ENCODE measurements at regions not wholly inside any gene's neighbourhood (a gene's known extent, or its start where the extent isn't known, plus 50 kb on each side); places are given as distances from the start of the nearest gene placed in this dataset.
"Not testable (repeated sequence)": the region's sequence is repeated elsewhere in the genome, so short reads cannot be mapped to it uniquely, and the experiment has no call there.

DNA sequence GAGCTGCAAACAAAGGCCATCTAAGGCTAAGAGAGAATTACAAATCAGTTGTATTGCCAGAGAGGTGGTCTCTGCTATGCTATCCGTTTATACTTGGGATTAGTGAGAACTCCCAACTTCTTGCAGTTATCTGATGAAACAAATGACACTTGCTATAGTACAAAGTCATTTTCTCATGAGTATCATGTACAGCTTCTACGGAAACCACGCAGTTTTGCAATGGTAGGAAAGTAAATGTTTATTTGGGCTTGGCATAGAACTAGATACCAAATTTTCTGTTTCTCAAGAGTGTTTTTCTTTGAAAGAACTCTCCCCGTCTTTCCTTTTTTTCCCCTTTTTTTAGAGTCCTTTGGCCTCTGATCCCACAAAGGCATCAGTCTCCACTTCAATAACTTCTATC is 128.2 kb upstream of the ENPEP start:
- H3K4me1 Mint-ChIP-seq (ENCODE audit: low read depth) = no peaks in the 10 kb centered on the region
- no peak overlapping the region for H3K27ac Mint-ChIP-seq
- H3K27me3 Mint-ChIP-seq (ENCODE audit: low read depth) = peaks cover 8% of the 10 kb centered on the region
- no peaks in the 10 kb centered on the region for H3K9me3 Mint-ChIP-seq
- DNase-seq (ENCODE audit: low spot score) = no peak
- H3K36me3 Mint-ChIP-seq (ENCODE audit: low read depth) = no peaks in the 10 kb centered on the region
- H3K4me3 Mint-ChIP-seq = no peak overlapping the region

GRCh38 chr4:110344165-110344564 is 131.8 kb upstream of the ENPEP start:
- peaks cover 7% of the 10 kb centered on the region for H3K4me1 Mint-ChIP-seq (ENCODE audit: low read depth)
- DNase-seq (ENCODE audit: low spot score) = no peak
- H3K4me3 Mint-ChIP-seq = no peak overlapping the region
- H3K36me3 Mint-ChIP-seq (ENCODE audit: low read depth) = no peaks in the 10 kb centered on the region
- no peak overlapping the region for H3K27ac Mint-ChIP-seq
- H3K9me3 Mint-ChIP-seq = no peaks in the 10 kb centered on the region
- H3K27me3 Mint-ChIP-seq (ENCODE audit: low read depth) = peaks cover 12% of the 10 kb centered on the region

DNA sequence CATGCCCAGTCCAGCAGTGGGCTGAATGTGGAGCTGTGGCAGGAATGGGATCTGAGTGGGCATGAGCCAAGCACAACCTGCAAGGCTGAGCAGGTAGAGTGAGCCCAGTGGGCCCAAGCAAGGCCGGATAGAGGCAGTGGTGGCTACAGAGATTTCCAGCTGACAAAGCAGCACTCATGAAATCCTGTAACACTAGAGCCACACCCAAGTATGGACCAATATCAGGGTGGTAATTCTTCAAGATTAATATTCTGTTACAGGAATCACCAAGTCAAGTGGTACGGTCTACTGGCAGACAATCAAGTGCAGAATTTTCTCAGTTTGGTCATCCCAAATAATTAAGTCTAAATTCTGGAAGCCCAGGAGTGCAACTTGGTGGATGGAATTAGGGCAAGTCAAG is 132.4 kb upstream of the ENPEP start:
- Mint-ChIP-seq H3K4me1 (ENCODE audit: low read depth) (peaks cover 7% of the 10 kb centered on the region), H3K27ac (no peak overlapping the region), H3K27me3 (ENCODE audit: low read depth) (peaks cover 12% of the 10 kb centered on the region), H3K36me3 (ENCODE audit: low read depth) (no peaks in the 10 kb centered on the region), H3K4me3 (no peak overlapping the region), H3K9me3 (no peaks in the 10 kb centered on the region)
- DNase-seq (ENCODE audit: low spot score) = no peak

DNA sequence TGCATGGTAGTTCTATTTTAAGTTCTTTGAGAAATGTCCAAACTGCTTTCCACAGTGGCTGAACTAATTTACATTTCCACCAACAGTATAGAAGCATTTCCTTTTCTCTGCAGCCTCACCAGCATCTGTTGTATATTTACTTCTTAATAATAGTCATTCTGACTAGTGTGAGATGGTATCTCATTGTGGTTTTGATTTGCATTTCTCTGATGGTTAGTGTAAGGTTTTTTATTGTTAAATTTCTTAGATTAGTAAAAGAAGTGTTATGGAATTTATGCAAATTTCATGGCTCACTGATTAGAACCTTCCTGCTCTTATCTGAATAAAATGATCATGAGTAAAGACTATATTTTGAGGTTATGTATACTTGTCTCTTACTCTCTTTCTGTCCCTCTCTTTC is 134.8 kb upstream of the ENPEP start:
- H3K27ac Mint-ChIP-seq; H3K4me1 Mint-ChIP-seq (ENCODE audit: low read depth); DNase-seq (ENCODE audit: low spot score); H3K9me3 Mint-ChIP-seq; H3K4me3 Mint-ChIP-seq; H3K36me3 Mint-ChIP-seq (ENCODE audit: low read depth): not testable (repeated sequence)
- H3K27me3 Mint-ChIP-seq (ENCODE audit: low read depth) = peaks cover 14% of the 10 kb centered on the region

GRCh38 chr4:110335399-110335798 is 137.0 kb upstream of the ELOVL6 start:
- no peaks in the 10 kb centered on the region for H3K9me3 Mint-ChIP-seq
- no peaks in the 10 kb centered on the region for H3K4me1 Mint-ChIP-seq (ENCODE audit: low read depth)
- H3K4me3 Mint-ChIP-seq = no peak overlapping the region
- peaks cover 12% of the 10 kb centered on the region for H3K27me3 Mint-ChIP-seq (ENCODE audit: low read depth)
- no peaks in the 10 kb centered on the region for H3K36me3 Mint-ChIP-seq (ENCODE audit: low read depth)
- DNase-seq (ENCODE audit: low spot score) = no peak
- no peak overlapping the region for H3K27ac Mint-ChIP-seq

- Mint-ChIP-seq H3K27ac (no peak overlapping the region), H3K4me3 (no peak overlapping the region), H3K9me3 (no peaks in the 10 kb centered on the region), H3K27me3 (ENCODE audit: low read depth) (peaks cover 3% of the 10 kb centered on the region), H3K36me3 (ENCODE audit: low read depth) (no peaks in the 10 kb centered on the region), H3K4me1 (ENCODE audit: low read depth) (no peaks in the 10 kb centered on the region)
- no peak for DNase-seq (ENCODE audit: low spot score)
Measured at GRCh38 chr4:110332483-110332882, 134.1 kb upstream of the ELOVL6 start.

DNA sequence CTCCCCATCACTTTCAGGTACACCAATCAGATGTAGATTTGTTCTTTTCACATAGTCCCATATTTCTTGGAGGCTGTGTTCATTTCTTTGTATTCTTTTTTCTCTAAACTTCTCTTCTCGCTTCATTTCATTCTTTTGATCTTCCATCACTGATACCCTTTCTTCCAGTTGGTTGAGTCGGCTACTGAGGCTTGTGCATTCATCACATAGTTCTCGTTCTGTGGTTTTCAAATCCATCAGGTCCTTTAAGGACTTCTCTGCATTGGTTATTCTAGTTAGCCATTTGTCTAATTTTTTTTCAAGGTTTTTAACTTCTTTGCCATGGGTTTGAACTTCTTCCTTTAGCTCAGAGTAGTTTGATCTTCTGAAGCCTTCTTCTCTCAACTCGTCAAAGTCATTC is 128.0 kb upstream of the ELOVL6 start:
- not testable (repeated sequence) for H3K9me3 Mint-ChIP-seq; H3K4me3 Mint-ChIP-seq; H3K27ac Mint-ChIP-seq; DNase-seq (ENCODE audit: low spot score); H3K27me3 Mint-ChIP-seq (ENCODE audit: low read depth); H3K36me3 Mint-ChIP-seq (ENCODE audit: low read depth); H3K4me1 Mint-ChIP-seq (ENCODE audit: low read depth)

- no peak overlapping the region for H3K27ac Mint-ChIP-seq
- no peaks in the 10 kb centered on the region for H3K4me1 Mint-ChIP-seq (ENCODE audit: low read depth)
- no peak overlapping the region for H3K4me3 Mint-ChIP-seq
- no peaks in the 10 kb centered on the region for H3K36me3 Mint-ChIP-seq (ENCODE audit: low read depth)
- H3K9me3 Mint-ChIP-seq = no peaks in the 10 kb centered on the region
- DNase-seq (ENCODE audit: low spot score) = no peak
- H3K27me3 Mint-ChIP-seq (ENCODE audit: low read depth) = peaks cover 5% of the 10 kb centered on the region
Measured at GRCh38 chr4:110310795-110311194, 112.4 kb upstream of the ELOVL6 start.

DNA sequence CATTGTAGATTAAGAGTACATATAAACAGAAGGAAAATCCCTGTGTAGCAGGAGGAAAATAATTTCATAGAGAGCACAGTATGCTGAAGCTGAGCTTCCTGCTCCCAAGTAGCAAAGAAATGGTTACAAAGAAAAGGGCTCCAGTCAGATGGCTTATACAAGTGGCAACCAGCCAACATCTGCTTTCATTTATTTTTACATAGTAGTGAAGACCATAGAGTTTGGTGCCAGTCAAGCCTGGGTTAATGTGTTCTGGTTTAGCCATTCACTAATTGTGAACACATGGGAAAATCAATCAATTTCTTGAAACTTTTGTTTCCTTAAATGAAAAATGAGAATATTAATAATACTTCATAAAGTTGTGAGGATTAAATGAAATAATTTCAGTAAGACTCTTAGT is 111.3 kb upstream of the ELOVL6 start:
- Mint-ChIP-seq H3K27me3 (ENCODE audit: low read depth) (peaks cover 5% of the 10 kb centered on the region), H3K4me3 (no peak overlapping the region), H3K4me1 (ENCODE audit: low read depth) (no peaks in the 10 kb centered on the region), H3K36me3 (ENCODE audit: low read depth) (no peaks in the 10 kb centered on the region), H3K9me3 (no peaks in the 10 kb centered on the region), H3K27ac (no peak overlapping the region)
- DNase-seq (ENCODE audit: low spot score) = no peak

GRCh38 chr4:110306303-110306702 is 107.9 kb upstream of the ELOVL6 start:
- H3K27ac Mint-ChIP-seq = no peak overlapping the region
- no peaks in the 10 kb centered on the region for H3K36me3 Mint-ChIP-seq (ENCODE audit: low read depth)
- H3K9me3 Mint-ChIP-seq = no peaks in the 10 kb centered on the region
- peaks cover 13% of the 10 kb centered on the region for H3K27me3 Mint-ChIP-seq (ENCODE audit: low read depth)
- DNase-seq (ENCODE audit: low spot score) = no peak
- H3K4me3 Mint-ChIP-seq = no peak overlapping the region
- H3K4me1 Mint-ChIP-seq (ENCODE audit: low read depth) = no peaks in the 10 kb centered on the region

DNA sequence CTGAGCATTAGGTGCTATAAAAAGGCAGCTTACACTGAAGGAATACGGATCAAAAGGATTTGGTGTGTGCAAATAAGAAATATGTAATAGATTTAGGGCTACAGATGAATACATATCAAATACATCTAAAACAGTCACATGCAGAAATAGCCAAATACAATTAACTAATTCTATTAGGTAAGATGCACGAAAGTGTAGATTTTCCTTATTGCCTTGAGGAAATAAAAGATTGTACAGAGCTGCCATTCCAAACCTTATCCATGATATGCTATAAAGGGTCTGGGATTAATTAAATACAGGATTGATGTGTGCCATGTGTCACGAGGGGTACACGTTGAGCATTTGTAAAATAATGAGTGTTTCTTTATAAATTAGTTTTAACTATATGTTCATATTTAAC is 107.0 kb upstream of the ELOVL6 start:
- no peaks in the 10 kb centered on the region for H3K36me3 Mint-ChIP-seq (ENCODE audit: low read depth)
- no peak for DNase-seq (ENCODE audit: low spot score)
- no peak overlapping the region for H3K27ac Mint-ChIP-seq
- no peaks in the 10 kb centered on the region for H3K9me3 Mint-ChIP-seq
- H3K4me1 Mint-ChIP-seq (ENCODE audit: low read depth) = no peaks in the 10 kb centered on the region
- no peak overlapping the region for H3K4me3 Mint-ChIP-seq
- H3K27me3 Mint-ChIP-seq (ENCODE audit: low read depth) = peaks cover 15% of the 10 kb centered on the region

GRCh38 chr4:110296892-110297291 is 98.5 kb upstream of the ELOVL6 start:
- Mint-ChIP-seq H3K36me3 (ENCODE audit: low read depth) (no peaks in the 10 kb centered on the region), H3K9me3 (no peaks in the 10 kb centered on the region), H3K27me3 (ENCODE audit: low read depth) (peaks cover 19% of the 10 kb centered on the region), H3K4me3 (no peak overlapping the region), H3K27ac (no peak overlapping the region), H3K4me1 (ENCODE audit: low read depth) (peaks cover 5% of the 10 kb centered on the region)
- DNase-seq (ENCODE audit: low spot score) = no peak

- Mint-ChIP-seq H3K4me3 (no peak overlapping the region), H3K36me3 (ENCODE audit: low read depth) (no peaks in the 10 kb centered on the region), H3K9me3 (no peaks in the 10 kb centered on the region), H3K27me3 (ENCODE audit: low read depth) (peaks cover 26% of the 10 kb centered on the region), H3K27ac (no peak overlapping the region), H3K4me1 (ENCODE audit: low read depth) (peaks cover 5% of the 10 kb centered on the region)
- DNase-seq (ENCODE audit: low spot score) = no peak
Measured at GRCh38 chr4:110294165-110294564, 95.8 kb upstream of the ELOVL6 start.

DNA sequence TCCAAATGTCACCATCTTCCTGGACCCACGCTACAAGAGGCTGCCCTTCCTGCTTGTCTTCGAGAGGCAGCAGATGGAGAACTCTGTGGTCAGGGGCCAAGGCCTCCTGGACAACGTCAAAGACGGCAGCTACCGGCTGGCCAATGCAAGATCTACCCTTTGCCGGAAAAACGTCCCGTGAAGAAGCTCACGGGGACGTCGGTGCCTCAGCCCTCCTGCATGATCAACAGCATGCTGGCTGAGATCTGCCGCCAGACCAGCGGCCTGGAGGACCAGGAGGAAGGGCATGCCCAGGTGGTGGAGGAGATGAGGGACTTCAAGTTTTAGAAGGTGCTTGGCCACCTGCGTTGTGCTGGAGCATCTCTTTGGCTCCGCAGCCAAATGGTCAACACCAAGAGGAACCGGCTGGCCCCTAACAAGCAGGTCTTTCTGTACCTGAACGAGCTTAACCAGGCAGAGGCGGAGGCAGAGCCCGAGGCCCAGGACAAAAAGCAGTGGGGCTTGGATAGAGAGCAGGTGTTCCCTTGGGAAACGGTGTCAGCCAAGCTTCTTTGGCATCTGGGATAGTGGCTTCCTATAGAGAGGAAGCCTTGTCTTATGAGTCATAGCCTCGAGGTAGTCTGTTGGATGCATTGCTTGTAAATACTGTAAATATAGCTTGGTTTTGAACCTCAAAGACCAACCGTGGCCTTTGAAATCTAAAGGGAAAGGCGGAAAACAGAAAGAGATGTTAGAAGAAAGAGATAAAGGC is 94.8 kb upstream of the ELOVL6 start:
- no peaks in the 10 kb centered on the region for H3K36me3 Mint-ChIP-seq (ENCODE audit: low read depth)
- peaks cover 31% of the 10 kb centered on the region for H3K27me3 Mint-ChIP-seq (ENCODE audit: low read depth)
- H3K9me3 Mint-ChIP-seq = no peaks in the 10 kb centered on the region
- H3K27ac Mint-ChIP-seq = no peak overlapping the region
- peaks cover 5% of the 10 kb centered on the region for H3K4me1 Mint-ChIP-seq (ENCODE audit: low read depth)
- H3K4me3 Mint-ChIP-seq = no peak overlapping the region
- DNase-seq (ENCODE audit: low spot score) = no peak

GRCh38 chr4:110290511-110290910 is 92.1 kb upstream of the ELOVL6 start:
- Mint-ChIP-seq H3K27ac (no peak overlapping the region), H3K4me1 (ENCODE audit: low read depth) (peaks cover 5% of the 10 kb centered on the region), H3K27me3 (ENCODE audit: low read depth) (peaks cover 21% of the 10 kb centered on the region), H3K36me3 (ENCODE audit: low read depth) (no peaks in the 10 kb centered on the region), H3K9me3 (no peaks in the 10 kb centered on the region), H3K4me3 (no peak overlapping the region)
- DNase-seq (ENCODE audit: low spot score) = no peak

Data from T-helper 2 cell treated with Interferon-gamma antibody and Interleukin-4, amounts not matched to agents 5 μg/mL and 100 μg/mL, for 36 hours (primary cell).